HT1080 (cell line): ENCODE measurements at regions not wholly inside any gene's neighbourhood (a gene's known extent, or its start where the extent isn't known, plus 50 kb on each side); places are given as distances from the start of the nearest gene placed in this dataset.

Source experiments
- DNase-seq: peaks from one replicate; pipeline ENCODE4 v3.0.0-alpha.2; 2015; ENCODE audit warnings: low read depth

GRCh38 chr2:237242091-237242536 is 156.4 kb downstream of the COPS8 start:
- peak; percentile 19 for DNase-seq

GRCh38 chr2:237243487-237243886 is 157.8 kb downstream of the COPS8 start:
- DNase-seq, result no peak

DNA sequence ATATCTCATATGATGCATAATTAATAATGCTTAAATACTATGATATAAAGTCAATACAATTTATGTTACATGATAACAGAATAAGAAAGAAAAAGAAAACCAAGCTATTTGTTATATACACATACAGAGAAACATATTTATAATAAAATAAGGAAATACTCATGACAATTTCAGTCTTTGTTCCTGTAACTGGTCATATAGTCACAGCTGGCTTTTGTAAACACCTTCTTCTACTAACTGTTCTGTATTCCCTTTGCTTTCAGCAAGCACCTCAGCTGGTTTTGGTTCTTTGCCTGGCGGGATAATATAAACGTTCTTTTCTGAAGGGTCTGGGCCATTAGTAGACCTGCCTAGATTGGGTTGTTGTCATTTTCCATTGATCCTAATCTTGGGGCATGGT is 158.5 kb downstream of the COPS8 start:
- DNase-seq, result no peak

GRCh38 chr2:237244976-237245646 is 159.4 kb downstream of the COPS8 start:
- DNase-seq, result no peak

GRCh38 chr2:237250599-237250998 is 163.4 kb downstream of the COL6A3 start:
- DNase-seq, result no peak

GRCh38 chr2:237251986-237252385 is 162.0 kb downstream of the COL6A3 start:
- no peak for DNase-seq

GRCh38 chr2:237253046-237253702 is 160.8 kb downstream of the COL6A3 start:
- peak; percentile 30 for DNase-seq

- DNase-seq, result peak; percentile 33
Observed at GRCh38 chr2:237254369-237254861, 159.5 kb downstream of the COL6A3 start.

- peak; percentile 86 for DNase-seq
Observed at GRCh38 chr2:237254911-237255578, 158.9 kb downstream of the COL6A3 start.

GRCh38 chr2:237256887-237257286 is 157.1 kb downstream of the COL6A3 start:
- peak; percentile 53 for DNase-seq

DNA sequence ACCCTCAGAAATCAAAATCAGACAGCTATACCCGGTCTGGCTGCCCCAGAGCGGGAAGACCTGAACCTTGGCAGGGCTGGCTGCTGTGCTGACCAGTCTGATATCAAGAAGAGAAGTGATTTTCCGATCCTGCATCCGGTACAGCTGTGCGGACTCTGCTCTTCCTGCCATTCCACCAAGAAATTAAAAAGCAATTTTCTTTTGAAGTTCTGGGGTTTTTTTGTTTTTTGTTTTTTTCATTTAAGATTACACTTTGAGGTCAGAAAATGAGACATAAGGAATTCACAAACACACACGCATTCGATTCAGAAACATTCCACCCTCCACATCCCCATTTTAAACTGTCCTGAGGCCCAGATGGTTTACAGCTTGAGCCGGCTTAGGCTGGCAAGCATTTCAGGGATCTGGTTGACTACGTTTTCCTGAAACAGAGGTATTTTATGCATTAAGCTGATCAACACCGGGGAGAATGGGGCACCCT is 156.5 kb downstream of the COL6A3 start:
- DNase-seq, result no peak

DNA sequence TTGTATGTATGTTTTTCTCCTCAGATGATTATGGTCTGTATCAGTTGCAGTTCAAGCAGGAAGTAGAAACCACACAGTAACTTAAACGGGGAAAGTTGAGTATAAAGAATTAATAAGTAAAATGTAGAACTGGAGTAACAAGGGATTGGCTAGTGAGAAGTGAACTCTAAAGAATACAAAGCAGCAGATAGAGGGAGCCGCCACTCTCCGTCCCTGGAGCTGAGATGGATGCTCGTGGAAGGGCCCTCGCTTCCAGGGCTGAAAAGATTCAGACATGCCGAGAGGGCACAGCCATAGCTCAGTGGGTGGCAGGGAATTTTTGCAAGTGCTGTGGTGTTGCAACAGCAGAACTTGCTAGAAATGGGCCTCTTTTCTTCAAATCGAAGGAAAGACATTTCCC is 155.8 kb downstream of the COL6A3 start:
- DNase-seq, result no peak

DNA sequence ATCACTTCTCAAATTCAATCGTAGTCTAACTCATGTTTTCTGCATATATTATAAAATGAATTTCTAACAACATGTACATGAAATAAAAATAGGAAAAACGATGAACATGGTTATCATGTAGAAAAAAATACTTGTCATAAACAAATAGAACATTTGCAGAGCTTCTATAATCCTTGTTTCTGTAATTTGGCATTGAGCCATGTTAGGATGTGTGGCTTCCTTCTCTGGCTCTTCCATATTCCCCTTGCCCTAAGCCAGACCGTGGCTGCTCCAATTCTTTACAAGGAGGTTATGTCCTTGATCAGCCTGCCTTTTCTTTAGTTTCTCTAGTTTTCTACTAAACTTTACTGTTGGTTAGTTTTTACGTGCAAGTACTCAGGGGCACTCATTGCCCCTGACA is 155.3 kb downstream of the COL6A3 start:
- no peak for DNase-seq

- DNase-seq, result no peak
Observed at GRCh38 chr2:237259201-237259600, 154.8 kb downstream of the COL6A3 start.

- no peak for DNase-seq
Observed at GRCh38 chr2:237260039-237260620, 153.8 kb downstream of the COL6A3 start.

DNA sequence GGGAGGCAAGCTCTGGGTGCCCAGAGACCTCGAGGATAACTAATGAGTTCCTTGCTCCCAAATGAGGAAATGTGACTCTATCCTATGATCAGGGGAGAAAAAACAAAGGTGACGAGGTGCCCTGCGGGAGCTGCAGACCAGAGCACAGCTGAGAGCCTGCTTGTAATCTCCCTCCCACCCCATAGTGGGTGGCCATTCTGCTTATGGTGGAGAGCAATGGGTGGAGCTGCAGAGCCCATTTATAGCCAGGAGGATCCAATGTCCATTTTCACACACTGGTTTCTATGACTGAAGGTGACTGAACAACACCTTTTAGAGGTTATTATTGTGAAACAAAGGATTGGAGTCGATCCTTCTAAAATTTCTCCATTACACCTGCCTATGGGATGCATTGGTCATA is 153.3 kb downstream of the COL6A3 start:
- no peak for DNase-seq

GRCh38 chr2:237261327-237261726 is 152.6 kb downstream of the COL6A3 start:
- DNase-seq, result no peak

GRCh38 chr2:237262838-237263771 is 150.9 kb downstream of the COL6A3 start:
- DNase-seq, result peak; percentile 86

- peak; percentile 97 for DNase-seq
Observed at GRCh38 chr2:237264480-237265219, 149.3 kb downstream of the COL6A3 start.
